ENCODE measurements at regions not wholly inside any gene's neighbourhood (a gene's known extent, or its start where the extent isn't known, plus 50 kb on each side); places are given as distances from the start of the nearest gene placed in this dataset.

DNA sequence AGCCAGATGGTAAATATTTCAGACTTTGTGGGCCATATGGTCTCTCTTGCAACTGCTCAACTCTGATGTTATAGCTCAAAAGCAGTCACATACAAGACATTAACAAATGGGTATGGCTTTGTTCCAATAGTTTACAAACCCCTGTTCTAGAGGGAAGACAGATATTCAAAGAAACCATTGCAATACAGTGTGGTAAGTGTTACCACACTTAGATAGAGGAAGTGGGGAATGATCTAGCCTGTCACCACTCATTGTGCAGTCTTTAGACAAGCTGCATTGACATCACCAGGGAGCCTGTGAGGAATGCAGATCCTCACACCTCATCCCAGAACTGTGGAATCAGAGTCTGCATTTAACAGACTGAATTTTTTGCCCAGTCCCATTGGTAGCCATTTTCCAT, 80.0 kb upstream of the RGS6 start:
- no peak for TF ChIP-seq POLR2A (IDR thresholded peaks at IDR 0.05)
- TF ChIP-seq, protein P1, sequence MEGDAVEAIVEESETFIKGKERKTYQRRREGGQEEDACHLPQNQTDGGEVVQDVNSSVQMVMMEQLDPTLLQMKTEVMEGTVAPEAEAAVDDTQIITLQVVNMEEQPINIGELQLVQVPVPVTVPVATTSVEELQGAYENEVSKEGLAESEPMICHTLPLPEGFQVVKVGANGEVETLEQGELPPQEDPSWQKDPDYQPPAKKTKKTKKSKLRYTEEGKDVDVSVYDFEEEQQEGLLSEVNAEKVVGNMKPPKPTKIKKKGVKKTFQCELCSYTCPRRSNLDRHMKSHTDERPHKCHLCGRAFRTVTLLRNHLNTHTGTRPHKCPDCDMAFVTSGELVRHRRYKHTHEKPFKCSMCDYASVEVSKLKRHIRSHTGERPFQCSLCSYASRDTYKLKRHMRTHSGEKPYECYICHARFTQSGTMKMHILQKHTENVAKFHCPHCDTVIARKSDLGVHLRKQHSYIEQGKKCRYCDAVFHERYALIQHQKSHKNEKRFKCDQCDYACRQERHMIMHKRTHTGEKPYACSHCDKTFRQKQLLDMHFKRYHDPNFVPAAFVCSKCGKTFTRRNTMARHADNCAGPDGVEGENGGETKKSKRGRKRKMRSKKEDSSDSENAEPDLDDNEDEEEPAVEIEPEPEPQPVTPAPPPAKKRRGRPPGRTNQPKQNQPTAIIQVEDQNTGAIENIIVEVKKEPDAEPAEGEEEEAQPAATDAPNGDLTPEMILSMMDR (IDR thresholded peaks at IDR 0.05) = no peak

Measured in right lobe of liver (tissue), 4 donors.